Central memory CD4-positive, alpha-beta T cell (primary cell): ENCODE measurements at regions not wholly inside any gene's neighbourhood (a gene's known extent, or its start where the extent isn't known, plus 50 kb on each side); places are given as distances from the start of the nearest gene placed in this dataset.

Experiments used
- DNase-seq: peaks from one replicate; pipeline ENCODE4 v3.0.0; 2022

GRCh38 chr10:118409295-118409694 lies 67.2 kb upstream of the FAM204A start:
- DNase-seq = no peak

GRCh38 chr10:118408181-118408580 lies 66.1 kb upstream of the FAM204A start:
- no peak for DNase-seq

- no peak for DNase-seq
Measured at GRCh38 chr10:118407777-118408176, 65.7 kb upstream of the FAM204A start.

GRCh38 chr10:118407026-118407425 lies 64.9 kb upstream of the FAM204A start:
- no peak for DNase-seq

- DNase-seq = no peak
Measured at GRCh38 chr10:118405928-118406327, 63.8 kb upstream of the FAM204A start.

- no peak for DNase-seq
Measured at GRCh38 chr10:118403967-118404366, 61.8 kb upstream of the FAM204A start.

- no peak for DNase-seq
Measured at GRCh38 chr10:118401708-118402193, 59.6 kb upstream of the FAM204A start.

- no peak for DNase-seq
Measured at GRCh38 chr10:118397391-118397790, 55.3 kb upstream of the FAM204A start.

- no peak for DNase-seq
Measured at GRCh38 chr10:118395947-118396346, 53.8 kb upstream of the FAM204A start.

GRCh38 chr10:118394301-118395200 lies 52.4 kb upstream of the FAM204A start:
- DNase-seq = no peak

- no peak for DNase-seq
Measured at GRCh38 chr10:118392761-118393160, 50.6 kb upstream of the FAM204A start.
